ENCODE measurements at regions not wholly inside any gene's neighbourhood (a gene's known extent, or its start where the extent isn't known, plus 50 kb on each side); places are given as distances from the start of the nearest gene placed in this dataset.

GRCh38 chr7:84256571-84256971 is 62.0 kb upstream of the SEMA3A start:
- TF ChIP-seq CTCF (IDR thresholded peaks at IDR 0.05) (no peak), EP300 (IDR thresholded peaks at IDR 0.05) (no peak), POLR2A (IDR thresholded peaks at IDR 0.05) (no peak), POLR2AphosphoS5 (IDR thresholded peaks at IDR 0.05) (no peak)
